Neural progenitor cell (in vitro differentiated cells): ENCODE measurements at regions not wholly inside any gene's neighbourhood (a gene's known extent, or its start where the extent isn't known, plus 50 kb on each side); places are given as distances from the start of the nearest gene placed in this dataset.

Source experiments
- DNase-seq: peaks from one replicate; pipeline ENCODE4 v3.0.0-alpha.2; 2016; ENCODE audit warnings: low spot score
- H2AFZ ChIP-seq: fragments of 200-600 bp; sonication (generic); replicated peaks from 2 replicates; pipeline ENCODE4 v1.6.1; 2016; ENCODE audit warnings: antibody characterized with exemption
- H3F3A ChIP-seq: fragments of 200-600 bp; sonication (generic); 2 replicates; pipeline ENCODE4 v1.6.1; 2016; ENCODE audit warnings: antibody characterized with exemption, low read depth
- H3K27ac ChIP-seq: fragments of 200-600 bp; sonication (generic); 2 replicates; pipeline ENCODE4 v1.5.1; 2016; ENCODE audit warnings: mild to moderate bottlenecking
- H3K27me3 ChIP-seq: fragments of 200-600 bp; sonication (generic); 2 replicates; pipeline ENCODE4 v1.6.1; 2016; ENCODE audit warnings: mild to moderate bottlenecking, moderate library complexity
- H3K36me3 ChIP-seq: fragments of 200-600 bp; sonication (generic); 2 replicates; pipeline ENCODE4 v1.5.1; 2016
- H3K4me1 ChIP-seq: fragments of 200-600 bp; sonication (generic); 2 replicates; pipeline ENCODE4 v1.6.1; 2016; ENCODE audit warnings: mixed run types
- H3K4me2 ChIP-seq: fragments of 200-600 bp; sonication (generic); 2 replicates; pipeline ENCODE4 v1.6.1; 2016
- H3K4me3 ChIP-seq: fragments of 200-600 bp; sonication (generic); 2 replicates; pipeline ENCODE4 v1.5.1; 2016
- H3K79me2 ChIP-seq: fragments of 200-600 bp; sonication (generic); 2 replicates; pipeline ENCODE4 v1.6.1; 2016; ENCODE audit warnings: low read depth
- H3K9ac ChIP-seq: fragments of 200-600 bp; sonication (generic); 2 replicates; pipeline ENCODE4 v1.6.1; 2016
- H3K9me3 ChIP-seq: fragments of 200-600 bp; sonication (generic); 2 replicates; pipeline ENCODE4 v1.5.1; 2016; ENCODE audit warnings: low read depth
- H4K20me1 ChIP-seq: fragments of 200-600 bp; sonication (generic); 2 replicates; pipeline ENCODE4 v1.6.1; 2016; ENCODE audit warnings: low read depth
- H3K27ac Mint-ChIP-seq: 3 replicates; pipeline ENCODE4 v1.8.0; 2021; ENCODE audit warnings: mixed read lengths
- H3K27me3 Mint-ChIP-seq: 2 replicates; pipeline ENCODE4 v1.8.0; 2022; ENCODE audit warnings: low read depth, mild to moderate bottlenecking, inconsistent platforms, moderate library complexity, mixed read lengths; ENCODE audit not compliant: insufficient read depth
- H3K36me3 Mint-ChIP-seq: 3 replicates; pipeline ENCODE4 v1.8.0; 2021; ENCODE audit warnings: mixed read lengths
- H3K4me1 Mint-ChIP-seq: 3 replicates; pipeline ENCODE4 v1.8.0; 2021; ENCODE audit warnings: mixed read lengths
- H3K4me3 Mint-ChIP-seq: 3 replicates; pipeline ENCODE4 v1.8.0; 2021; ENCODE audit warnings: mild to moderate bottlenecking, moderate library complexity, mixed read lengths
- H3K9me3 Mint-ChIP-seq: 3 replicates; pipeline ENCODE4 v1.8.0; 2020; ENCODE audit warnings: mixed read lengths
- CTCF ChIP-seq: fragments of 200-600 bp; sonication (generic); IDR thresholded peaks from 2 replicates; pipeline ENCODE4 v1.5.1; 2017; ENCODE audit warnings: antibody characterized with exemption, mild to moderate bottlenecking
- EZH2 ChIP-seq: fragments of 200-600 bp; sonication (generic); IDR thresholded peaks from 2 replicates; pipeline ENCODE4 v1.6.1; 2017; ENCODE audit warnings: antibody characterized with exemption, mild to moderate bottlenecking, moderate library complexity
- EZH2phosphoT487 ChIP-seq: fragments of 200-600 bp; sonication (generic); IDR thresholded peaks from 2 replicates; pipeline ENCODE4 v1.6.1; 2017; ENCODE audit warnings: antibody characterized with exemption

- no peak overlapping the region for H3K4me3 Mint-ChIP-seq
- H4K20me1 ChIP-seq = no peaks in the 10 kb centered on the region
- no peaks in the 10 kb centered on the region for H3K9me3 Mint-ChIP-seq
- H3K4me1 ChIP-seq = no peaks in the 10 kb centered on the region
- no peaks in the 10 kb centered on the region for H3K79me2 ChIP-seq
- peaks cover 2% of the 10 kb centered on the region for H3K27me3 Mint-ChIP-seq
- no peak overlapping the region for H3K9ac ChIP-seq
- no peak overlapping the region for H3K4me3 ChIP-seq
- no peaks in the 10 kb centered on the region for H3K9me3 ChIP-seq
- H3K27ac ChIP-seq = no peak overlapping the region
- no peak overlapping the region for H2AFZ ChIP-seq
- no peak overlapping the region for H3K27ac Mint-ChIP-seq
- peak; percentile 79 for DNase-seq
- no peaks in the 10 kb centered on the region for H3K36me3 Mint-ChIP-seq
- no peak for TF ChIP-seq EZH2
- TF ChIP-seq CTCF = peak; percentile 90
- no peaks in the 10 kb centered on the region for H3K36me3 ChIP-seq
- no peaks in the 10 kb centered on the region for H3F3A ChIP-seq
- no peak overlapping the region for H3K4me2 ChIP-seq
- H3K27me3 ChIP-seq = no peaks in the 10 kb centered on the region
- H3K4me1 Mint-ChIP-seq = no peaks in the 10 kb centered on the region
Observed at GRCh38 chr1:99481391-99481996, 164.4 kb upstream of the PALMD start.

- no peaks in the 10 kb centered on the region for H3K4me1 Mint-ChIP-seq
Observed at GRCh38 chr1:99482286-99482685, 163.6 kb upstream of the PALMD start.

GRCh38 chr1:99482750-99483149, 163.2 kb upstream of the PALMD start:
- Histone ChIP-seq H3K79me2 (no peaks in the 10 kb centered on the region), H3F3A (no peaks in the 10 kb centered on the region)

More at GRCh38 chr1:99482286-99482685, 163.6 kb upstream of the PALMD start:
- no peaks in the 10 kb centered on the region for H3K9me3 ChIP-seq
- H3K27me3 ChIP-seq = no peaks in the 10 kb centered on the region
- H3K4me3 Mint-ChIP-seq = no peak overlapping the region
- H4K20me1 ChIP-seq = no peaks in the 10 kb centered on the region
- H3K9ac ChIP-seq = no peak overlapping the region
- no peaks in the 10 kb centered on the region for H3F3A ChIP-seq
- H2AFZ ChIP-seq = no peak overlapping the region
- no peak overlapping the region for H3K27ac ChIP-seq
- no peak overlapping the region for H3K27ac Mint-ChIP-seq
- no peaks in the 10 kb centered on the region for H3K9me3 Mint-ChIP-seq
- H3K36me3 ChIP-seq = no peaks in the 10 kb centered on the region
- no peaks in the 10 kb centered on the region for H3K79me2 ChIP-seq
- TF ChIP-seq EZH2 (no peak), EZH2phosphoT487 (no peak), CTCF (no peak)
- H3K27me3 Mint-ChIP-seq = peaks cover 2% of the 10 kb centered on the region
- H3K4me1 ChIP-seq = no peaks in the 10 kb centered on the region
- H3K36me3 Mint-ChIP-seq = no peaks in the 10 kb centered on the region
- DNase-seq = no peak
- no peak overlapping the region for H3K4me3 ChIP-seq
- no peak overlapping the region for H3K4me2 ChIP-seq

More at GRCh38 chr1:99482750-99483149, 163.2 kb upstream of the PALMD start:
- no peaks in the 10 kb centered on the region for H3K36me3 Mint-ChIP-seq
- Histone ChIP-seq H3K27ac (no peak overlapping the region), H3K4me2 (no peak overlapping the region), H3K27me3 (no peaks in the 10 kb centered on the region), H2AFZ (no peak overlapping the region), H4K20me1 (no peaks in the 10 kb centered on the region), H3K4me3 (no peak overlapping the region), H3K4me1 (no peaks in the 10 kb centered on the region), H3K36me3 (no peaks in the 10 kb centered on the region), H3K9me3 (no peaks in the 10 kb centered on the region), H3K9ac (no peak overlapping the region)
- H3K4me3 Mint-ChIP-seq = no peak overlapping the region
- no peak for TF ChIP-seq EZH2phosphoT487
- TF ChIP-seq CTCF = no peak
- no peak for TF ChIP-seq EZH2
- H3K27ac Mint-ChIP-seq = no peak overlapping the region
- no peak for DNase-seq
- no peaks in the 10 kb centered on the region for H3K4me1 Mint-ChIP-seq
- no peaks in the 10 kb centered on the region for H3K9me3 Mint-ChIP-seq
- H3K27me3 Mint-ChIP-seq = peaks cover 2% of the 10 kb centered on the region
